DOHH2 (cell line): ENCODE measurements at regions not wholly inside any gene's neighbourhood (a gene's known extent, or its start where the extent isn't known, plus 50 kb on each side); places are given as distances from the start of the nearest gene placed in this dataset.
"Not testable (repeated sequence)": the region's sequence is repeated elsewhere in the genome, so short reads cannot be mapped to it uniquely, and the experiment has no call there.

Experiments used
- H3F3A ChIP-seq: fragments of 200-600 bp; sonication (generic), shearing (Covaris generic); 2 replicates; pipeline ENCODE4 v1.6.0; 2016; ENCODE audit warnings: antibody characterized with exemption, mild to moderate bottlenecking; ENCODE audit not compliant: control insufficient read depth, insufficient read depth
- H3K27ac ChIP-seq: fragments of 200-600 bp; sonication (generic); 2 replicates; pipeline ENCODE4 v1.5.1; 2014; ENCODE audit warnings: low read depth, mild to moderate bottlenecking, low read length, moderate library complexity
- H3K27me3 ChIP-seq: fragments of 200-600 bp; sonication (generic); 2 replicates; pipeline ENCODE4 v1.6.1; 2014; ENCODE audit warnings: mild to moderate bottlenecking, low read length, mixed read lengths; ENCODE audit not compliant: control insufficient read depth
- H3K36me3 ChIP-seq: fragments of 200-600 bp; sonication (generic); 2 replicates; pipeline ENCODE4 v1.6.1; 2014; ENCODE audit warnings: mild to moderate bottlenecking, low read length, moderate library complexity, mixed read lengths; ENCODE audit not compliant: control insufficient read depth
- H3K4me1 ChIP-seq: fragments of 200-600 bp; sonication (generic); 2 replicates; pipeline ENCODE4 v1.6.1; 2014; ENCODE audit warnings: mild to moderate bottlenecking, low read length, mixed read lengths; ENCODE audit not compliant: control insufficient read depth
- H3K4me2 ChIP-seq: fragments of 200-600 bp; sonication (generic); 2 replicates; pipeline ENCODE4 v1.6.0; 2014; ENCODE audit warnings: mild to moderate bottlenecking, low read length, moderate library complexity
- H3K4me3 ChIP-seq: fragments of 200-600 bp; sonication (generic); 2 replicates; pipeline ENCODE4 v1.5.1; 2014; ENCODE audit warnings: mild to moderate bottlenecking, low read length, mixed read lengths
- H3K79me2 ChIP-seq: fragments of 200-600 bp; sonication (generic); 2 replicates; pipeline ENCODE4 v1.6.1; 2014; ENCODE audit warnings: mild to moderate bottlenecking, low read length, mixed read lengths; ENCODE audit not compliant: control insufficient read depth
- H3K9me2 ChIP-seq: fragments of 200-600 bp; sonication (generic); replicated peaks from 2 replicates; pipeline ENCODE4 v1.6.1; 2014; ENCODE audit warnings: mild to moderate bottlenecking, low read length, mixed read lengths; ENCODE audit not compliant: control insufficient read depth
- H3K9me3 ChIP-seq: fragments of 200-600 bp; sonication (generic); 2 replicates; pipeline ENCODE4 v1.6.1; 2014; ENCODE audit warnings: antibody characterized with exemption, low read length, mixed read lengths; ENCODE audit not compliant: control insufficient read depth, insufficient read depth
- H4K20me1 ChIP-seq: fragments of 200-600 bp; sonication (generic); 2 replicates; pipeline ENCODE4 v1.6.0; 2014; ENCODE audit warnings: low read depth, mild to moderate bottlenecking, antibody characterized with exemption, low read length, moderate library complexity; ENCODE audit not compliant: control insufficient read depth, insufficient read depth
- EZH2phosphoT487 ChIP-seq: fragments of 200-600 bp; sonication (generic); IDR thresholded peaks from 2 replicates; pipeline ENCODE4 v1.6.1; 2017; ENCODE audit warnings: borderline replicate concordance, mild to moderate bottlenecking, antibody characterized with exemption, low read length, moderate library complexity, mixed read lengths
- TF ChIP-seq, protein P1 (sequence below): fragments of 200-600 bp; sonication (generic); IDR thresholded peaks from one replicate; pipeline ENCODE4 v1.5.1; 2014; ENCODE audit warnings: antibody characterized with exemption, mild to moderate bottlenecking, low read depth, low read length; ENCODE audit not compliant: poor library complexity, severe bottlenecking

DNA sequence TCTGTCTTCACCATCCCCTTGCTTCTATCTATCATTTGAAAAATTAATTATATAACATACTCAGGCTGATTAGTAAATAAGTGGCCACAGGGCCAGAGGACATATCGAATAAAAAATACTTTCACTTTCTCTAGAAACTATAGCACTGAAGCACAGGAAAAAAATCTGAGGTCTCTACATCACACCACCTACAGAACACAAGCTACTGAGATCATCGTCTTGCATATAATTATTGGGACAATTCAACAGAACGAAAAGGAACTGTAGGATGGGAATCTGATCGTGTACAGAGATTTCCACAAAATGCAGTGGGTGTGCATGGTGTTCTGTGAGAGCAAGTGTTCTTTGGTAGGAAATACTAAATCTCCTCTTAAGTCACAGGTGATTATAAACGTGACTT, 289.6 kb upstream of the ERCC4 start:
- TF ChIP-seq EZH2phosphoT487 = no peak
- TF ChIP-seq, protein P1, sequence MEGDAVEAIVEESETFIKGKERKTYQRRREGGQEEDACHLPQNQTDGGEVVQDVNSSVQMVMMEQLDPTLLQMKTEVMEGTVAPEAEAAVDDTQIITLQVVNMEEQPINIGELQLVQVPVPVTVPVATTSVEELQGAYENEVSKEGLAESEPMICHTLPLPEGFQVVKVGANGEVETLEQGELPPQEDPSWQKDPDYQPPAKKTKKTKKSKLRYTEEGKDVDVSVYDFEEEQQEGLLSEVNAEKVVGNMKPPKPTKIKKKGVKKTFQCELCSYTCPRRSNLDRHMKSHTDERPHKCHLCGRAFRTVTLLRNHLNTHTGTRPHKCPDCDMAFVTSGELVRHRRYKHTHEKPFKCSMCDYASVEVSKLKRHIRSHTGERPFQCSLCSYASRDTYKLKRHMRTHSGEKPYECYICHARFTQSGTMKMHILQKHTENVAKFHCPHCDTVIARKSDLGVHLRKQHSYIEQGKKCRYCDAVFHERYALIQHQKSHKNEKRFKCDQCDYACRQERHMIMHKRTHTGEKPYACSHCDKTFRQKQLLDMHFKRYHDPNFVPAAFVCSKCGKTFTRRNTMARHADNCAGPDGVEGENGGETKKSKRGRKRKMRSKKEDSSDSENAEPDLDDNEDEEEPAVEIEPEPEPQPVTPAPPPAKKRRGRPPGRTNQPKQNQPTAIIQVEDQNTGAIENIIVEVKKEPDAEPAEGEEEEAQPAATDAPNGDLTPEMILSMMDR = no peak
- no peak overlapping the region for H3K4me3 ChIP-seq
- H3K27me3 ChIP-seq = 0 out of 2 replicates have a peak, but pooled peaks cover 5% of the 10 kb centered on the region
- no peaks in the 10 kb centered on the region for H3F3A ChIP-seq
- no peaks in the 10 kb centered on the region for H4K20me1 ChIP-seq
- no peaks in the 10 kb centered on the region for H3K36me3 ChIP-seq
- no peak overlapping the region for H3K27ac ChIP-seq
- no peaks in the 10 kb centered on the region for H3K9me3 ChIP-seq
- no peaks in the 10 kb centered on the region for H3K9me2 ChIP-seq
- no peaks in the 10 kb centered on the region for H3K4me1 ChIP-seq
- no peak overlapping the region for H3K4me2 ChIP-seq
- no peaks in the 10 kb centered on the region for H3K79me2 ChIP-seq

DNA sequence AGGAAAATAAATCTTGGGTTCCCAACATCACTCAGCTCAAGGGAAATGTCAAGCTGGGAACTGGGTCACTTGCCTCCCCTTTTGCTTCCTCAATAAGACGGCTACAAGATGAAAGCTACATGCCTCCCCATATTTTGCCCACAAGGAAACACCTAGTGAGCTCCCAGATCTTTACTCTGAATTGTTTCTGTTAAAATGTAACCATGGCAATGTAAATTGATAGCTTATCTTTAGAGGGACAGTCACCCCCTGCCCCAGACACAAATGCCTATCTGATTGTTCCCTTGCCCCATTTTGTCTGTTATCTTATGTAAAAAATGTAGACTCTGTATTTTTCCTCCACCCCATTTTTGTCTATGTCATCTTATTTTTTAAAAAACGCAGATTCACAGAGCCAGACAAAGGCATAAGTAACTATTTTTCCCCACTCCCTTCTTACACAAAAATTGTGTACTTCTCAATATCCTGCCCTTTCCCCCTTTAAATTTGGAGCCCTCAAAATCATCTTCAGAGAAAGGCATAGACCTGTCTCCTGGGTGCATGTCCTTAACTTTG, 288.7 kb upstream of the ERCC4 start:
- Histone ChIP-seq H3K4me1 (no peaks in the 10 kb centered on the region), H3F3A (no peaks in the 10 kb centered on the region), H3K36me3 (no peaks in the 10 kb centered on the region), H3K27ac (no peak overlapping the region), H3K9me3 (no peaks in the 10 kb centered on the region), H3K4me2 (no peak overlapping the region), H3K4me3 (no peak overlapping the region), H3K79me2 (no peaks in the 10 kb centered on the region), H4K20me1 (no peaks in the 10 kb centered on the region), H3K27me3 (0 out of 2 replicates have a peak, but pooled peaks cover 5% of the 10 kb centered on the region), H3K9me2 (no peaks in the 10 kb centered on the region)
- TF ChIP-seq EZH2phosphoT487 = no peak
- TF ChIP-seq, protein P1 = no peak

- Histone ChIP-seq H3K4me3 (no peak overlapping the region), H3K27me3 (0 out of 2 replicates have a peak, but pooled peaks cover 5% of the 10 kb centered on the region), H4K20me1 (no peaks in the 10 kb centered on the region), H3K79me2 (no peaks in the 10 kb centered on the region), H3K9me2 (no peaks in the 10 kb centered on the region), H3K9me3 (no peaks in the 10 kb centered on the region), H3K4me2 (no peak overlapping the region), H3K4me1 (no peaks in the 10 kb centered on the region), H3K36me3 (no peaks in the 10 kb centered on the region), H3K27ac (no peak overlapping the region), H3F3A (no peaks in the 10 kb centered on the region)
- TF ChIP-seq, protein P1 = no peak
- no peak for TF ChIP-seq EZH2phosphoT487
These were observed 288.0 kb upstream of the ERCC4 start for GRCh38 chr16:13631916-13632315.

- H3K4me1 ChIP-seq, H3K27ac ChIP-seq, H4K20me1 ChIP-seq, H3K36me3 ChIP-seq, H3K79me2 ChIP-seq, H3F3A ChIP-seq, H3K4me3 ChIP-seq, H3K9me3 ChIP-seq, H3K27me3 ChIP-seq, H3K9me2 ChIP-seq, H3K4me2 ChIP-seq: not testable (repeated sequence)
These were observed 287.4 kb upstream of the ERCC4 start for GRCh38 chr16:13632504-13632903.
